Neural cell (in vitro differentiated cells): ENCODE measurements at regions not wholly inside any gene's neighbourhood (a gene's known extent, or its start where the extent isn't known, plus 50 kb on each side); places are given as distances from the start of the nearest gene placed in this dataset.

Source experiments
- H2AFZ ChIP-seq: fragments of 200-600, 300-800 bp; sonication (generic), shearing (Covaris generic); 2 replicates; pipeline ENCODE4 v1.6.0; 2014; ENCODE audit warnings: low read depth, mild to moderate bottlenecking, antibody characterized with exemption, low read length, moderate library complexity
- H3F3A ChIP-seq: fragments of 200-600 bp; shearing (Covaris generic); 2 replicates; pipeline ENCODE4 v1.6.1; 2016; ENCODE audit warnings: mild to moderate bottlenecking, moderate library complexity, mixed read lengths, antibody characterized with exemption, low read length; ENCODE audit not compliant: insufficient read depth, poor library complexity, severe bottlenecking
- H3K27ac ChIP-seq: fragments of 200-600, 300-800 bp; sonication (generic), shearing (Covaris generic); 2 replicates; pipeline ENCODE4 v1.5.1; 2014; ENCODE audit warnings: mild to moderate bottlenecking, low read length, moderate library complexity
- H3K27me3 ChIP-seq: fragments of 300-800, 200-600 bp; sonication (generic), shearing (Covaris generic); 2 replicates; pipeline ENCODE4 v1.6.0; 2014; ENCODE audit warnings: mild to moderate bottlenecking, low read depth, low read length, moderate library complexity; ENCODE audit not compliant: insufficient read depth
- H3K36me3 ChIP-seq: fragments of 300-800, 200-600 bp; sonication (generic), shearing (Covaris generic); 2 replicates; pipeline ENCODE4 v1.5.1; 2014; ENCODE audit warnings: mild to moderate bottlenecking, antibody characterized with exemption, low read length, moderate library complexity; ENCODE audit not compliant: insufficient read depth
- H3K4me2 ChIP-seq: fragments of 300-800, 200-600 bp; sonication (generic), shearing (Covaris generic); 2 replicates; pipeline ENCODE4 v1.6.0; 2014; ENCODE audit warnings: mild to moderate bottlenecking, low read length
- H3K4me3 ChIP-seq: fragments of 300-800, 200-600 bp; sonication (generic), shearing (Covaris generic); 2 replicates; pipeline ENCODE4 v1.5.1; 2014; ENCODE audit warnings: mild to moderate bottlenecking, low read length, moderate library complexity
- H3K79me2 ChIP-seq: fragments of 200-600 bp; shearing (Covaris generic); replicated peaks from 2 replicates; pipeline ENCODE4 v1.6.0; 2014; ENCODE audit warnings: mild to moderate bottlenecking, low read length, moderate library complexity; ENCODE audit not compliant: insufficient read depth
- H3K9ac ChIP-seq: fragments of 300-800, 200-600 bp; sonication (generic), shearing (Covaris generic); 2 replicates; pipeline ENCODE4 v1.6.1; 2016; ENCODE audit warnings: mild to moderate bottlenecking, low read length, mixed read lengths
- H3K9me2 ChIP-seq: fragments of 200-600 bp; shearing (Covaris generic); 2 replicates; pipeline ENCODE4 v1.6.1; 2016; ENCODE audit warnings: mild to moderate bottlenecking, low read length, mixed read lengths; ENCODE audit not compliant: insufficient read depth
- H3K9me3 ChIP-seq: fragments of 200-600, 300-800 bp; sonication (generic), shearing (Covaris generic); 2 replicates; pipeline ENCODE4 v1.6.1; 2016; ENCODE audit warnings: mild to moderate bottlenecking, mixed run types, low read length, moderate library complexity, mixed read lengths
- H4K20me1 ChIP-seq: fragments of 200-600 bp; shearing (Covaris generic); 2 replicates; pipeline ENCODE4 v1.6.1; 2016; ENCODE audit warnings: mild to moderate bottlenecking, mixed run types; ENCODE audit not compliant: insufficient read depth
- CTCF ChIP-seq: fragments of 450-650 bp; IDR thresholded peaks from 2 replicates; pipeline ENCODE4 v1.5.1; 2014; ENCODE audit warnings: antibody characterized with exemption, mild to moderate bottlenecking, moderate library complexity; ENCODE audit not compliant: poor library complexity, severe bottlenecking
- EP300 ChIP-seq: fragments of 450-650 bp; conservative IDR thresholded peaks from 2 replicates; pipeline ENCODE4 v1.6.1; 2014; ENCODE audit warnings: antibody characterized with exemption, mild to moderate bottlenecking, moderate library complexity; ENCODE audit not compliant: poor library complexity, severe bottlenecking
- EZH2 ChIP-seq: fragments of 200-600, 300-800 bp; shearing (Covaris generic), sonication (generic); IDR thresholded peaks from 2 replicates; pipeline ENCODE4 v1.6.1; 2014; ENCODE audit warnings: antibody characterized with exemption, low read length, borderline replicate concordance, mild to moderate bottlenecking; ENCODE audit not compliant: insufficient read depth, poor library complexity, severe bottlenecking
- MXI1 ChIP-seq: fragments of 450-650 bp; conservative IDR thresholded peaks from 2 replicates; pipeline ENCODE4 v1.6.1; 2014; ENCODE audit warnings: antibody characterized with exemption, mild to moderate bottlenecking; ENCODE audit not compliant: poor library complexity, severe bottlenecking
- POLR2AphosphoS5 ChIP-seq: IDR thresholded peaks from 2 replicates; pipeline ENCODE4 v1.6.1; 2012
- RAD21 ChIP-seq: fragments of 450-650 bp; conservative IDR thresholded peaks from 2 replicates; pipeline ENCODE4 v1.6.1; 2014; ENCODE audit warnings: antibody characterized with exemption, mild to moderate bottlenecking, moderate library complexity
- REST ChIP-seq: IDR thresholded peaks from 2 replicates; pipeline ENCODE4 v1.6.1; 2012; ENCODE audit warnings: borderline replicate concordance
- SMC3 ChIP-seq: fragments of 450-650 bp; conservative IDR thresholded peaks from 2 replicates; pipeline ENCODE4 v1.6.1; 2014; ENCODE audit warnings: antibody characterized with exemption, mild to moderate bottlenecking, moderate library complexity; ENCODE audit not compliant: poor library complexity
- TAF1 ChIP-seq: IDR thresholded peaks from 2 replicates; pipeline ENCODE4 v1.6.1; 2012; ENCODE audit warnings: low read depth

GRCh38 chr17:68686108-68686988 is 85.2 kb upstream of the FAM20A start:
- H3K27me3 ChIP-seq: no peaks in the 10 kb centered on the region

More at GRCh38 chr17:68686108-68686988, 85.2 kb upstream of the FAM20A start:
- Histone ChIP-seq H3K4me3 (no peak overlapping the region), H3F3A (no peaks in the 10 kb centered on the region), H3K9me3 (no peaks in the 10 kb centered on the region), H2AFZ (no peak overlapping the region), H3K9me2 (no peaks in the 10 kb centered on the region), H3K36me3 (no peaks in the 10 kb centered on the region), H3K4me2 (no peak overlapping the region), H3K79me2 (no peaks in the 10 kb centered on the region), H4K20me1 (no peaks in the 10 kb centered on the region), H3K9ac (no peak overlapping the region), H3K27ac (no peak overlapping the region)
- TF ChIP-seq CTCF (no peak), REST (no peak), EP300 (no peak), TAF1 (no peak), RAD21 (no peak), EZH2 (no peak), POLR2AphosphoS5 (no peak), SMC3 (no peak), MXI1 (no peak)
